ENCODE measurements at regions not wholly inside any gene's neighbourhood (a gene's known extent, or its start where the extent isn't known, plus 50 kb on each side); places are given as distances from the start of the nearest gene placed in this dataset.

- TF ChIP-seq CTCF (IDR thresholded peaks at IDR 0.05; ENCODE audit: low read depth, low read length) (no peak), EZH2phosphoT487 (IDR thresholded peaks at IDR 0.05; ENCODE audit: low read depth) (no peak)
These were observed 75.9 kb downstream of the TMEM18 start for GRCh38 chr2:601387-601698.

All from OCI-LY3 (cell line).